Fibroblast of mammary gland (primary cell): ENCODE measurements at regions not wholly inside any gene's neighbourhood (a gene's known extent, or its start where the extent isn't known, plus 50 kb on each side); places are given as distances from the start of the nearest gene placed in this dataset.

Experiments
- DNase-seq: peaks from one replicate; pipeline ENCODE4 v3.0.0-alpha.2; 2010; ENCODE audit warnings: low read depth
- H3K4me3 ChIP-seq: 2 replicates; pipeline ENCODE4 v1.5.1; 2011; ENCODE audit warnings: low read depth, mild to moderate bottlenecking, low read length, moderate library complexity; ENCODE audit not compliant: control insufficient read depth
- CTCF ChIP-seq: conservative IDR thresholded peaks from 2 replicates; pipeline ENCODE4 v1.5.1; 2011; ENCODE audit warnings: low read depth, low read length, inconsistent platforms; ENCODE audit not compliant: control insufficient read depth, insufficient read depth

GRCh38 chr2:128637481-128638155, 318.9 kb upstream of the HS6ST1 start:
- no peak for TF ChIP-seq CTCF
- no peak overlapping the region for H3K4me3 ChIP-seq
- DNase-seq = no peak

DNA sequence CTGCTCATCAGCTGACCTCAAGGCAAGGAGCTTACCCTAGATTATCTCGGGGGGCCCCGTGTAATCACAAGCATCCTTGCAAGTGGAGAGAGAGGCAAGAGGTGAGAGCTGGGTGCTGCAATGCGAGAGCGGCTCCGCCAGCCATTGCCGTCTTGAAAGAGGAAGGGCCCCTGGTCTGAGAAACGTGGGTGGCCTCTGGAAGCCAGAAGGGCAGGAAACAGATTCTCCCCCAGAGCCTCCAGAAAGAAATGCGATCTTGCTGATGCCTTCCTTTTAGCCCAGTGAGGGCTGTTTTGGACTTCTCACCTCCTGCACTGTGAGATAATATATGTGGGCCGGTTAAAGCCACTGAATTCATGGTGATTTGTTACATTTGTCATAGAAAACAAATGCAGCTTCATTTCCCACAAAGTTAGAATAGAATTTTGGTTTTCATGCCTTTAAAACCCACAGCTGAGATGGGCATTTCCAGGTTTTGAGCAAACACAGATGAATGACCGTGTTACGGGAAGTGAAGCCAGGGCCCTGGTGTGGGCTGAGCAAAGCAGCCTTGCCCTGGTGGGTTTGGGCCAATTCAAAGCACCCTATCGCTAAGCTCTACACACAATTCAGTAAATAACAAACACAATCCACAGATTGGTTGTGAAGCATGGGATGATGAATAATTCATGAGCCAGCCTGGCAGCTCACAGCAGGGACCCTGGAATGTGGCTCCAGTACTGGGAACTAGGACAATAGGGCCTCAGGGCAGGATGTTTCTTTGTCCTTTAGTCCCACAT, 319.9 kb upstream of the HS6ST1 start:
- DNase-seq = no peak
- TF ChIP-seq CTCF = no peak
- no peak overlapping the region for H3K4me3 ChIP-seq

GRCh38 chr2:128639120-128639477, 320.4 kb upstream of the HS6ST1 start:
- TF ChIP-seq CTCF = no peak
- H3K4me3 ChIP-seq = no peak overlapping the region
- no peak for DNase-seq

- no peak for DNase-seq
- H3K4me3 ChIP-seq = no peak overlapping the region
- TF ChIP-seq CTCF = no peak
These were observed 321.0 kb upstream of the HS6ST1 start for GRCh38 chr2:128639693-128640092.

DNA sequence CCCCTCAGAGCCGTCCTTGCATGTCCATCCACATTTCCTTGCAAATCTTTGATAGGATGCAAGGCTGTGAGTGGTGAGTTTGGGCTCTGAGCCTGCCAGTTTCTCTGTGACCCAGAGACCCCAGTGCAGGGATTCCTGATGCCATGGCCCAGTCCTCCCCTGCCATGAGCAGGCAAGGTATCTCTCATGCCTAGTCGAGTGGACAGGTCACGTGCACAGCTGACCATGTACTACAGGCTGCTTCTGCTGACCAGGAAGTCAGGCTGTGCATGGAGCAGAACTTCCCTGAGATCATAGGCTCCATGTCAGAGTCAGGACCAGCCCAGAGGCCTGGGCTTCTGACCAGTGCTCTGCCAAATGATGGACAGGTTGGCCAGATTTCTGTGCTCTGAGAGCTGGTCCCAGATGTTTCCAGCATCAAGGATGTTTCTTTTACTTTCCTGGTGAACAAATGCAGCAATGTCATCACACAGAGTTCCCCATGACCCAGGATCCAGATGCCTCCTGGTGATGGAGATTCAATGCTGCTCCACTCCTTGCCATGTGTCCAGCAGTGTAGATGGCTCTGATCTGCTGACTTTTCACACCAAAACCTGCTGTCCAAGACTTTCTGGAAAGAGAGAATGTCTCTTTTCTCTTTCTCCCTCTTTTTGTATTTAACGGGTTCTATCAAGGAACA, 321.6 kb upstream of the HS6ST1 start:
- DNase-seq = no peak
- no peak for TF ChIP-seq CTCF
- no peak overlapping the region for H3K4me3 ChIP-seq

- no peak for TF ChIP-seq CTCF
- H3K4me3 ChIP-seq = no peak overlapping the region
- no peak for DNase-seq
These were observed 322.2 kb upstream of the HS6ST1 start for GRCh38 chr2:128640845-128641360.
